KBM-7 (cell line): ENCODE measurements at regions not wholly inside any gene's neighbourhood (a gene's known extent, or its start where the extent isn't known, plus 50 kb on each side); places are given as distances from the start of the nearest gene placed in this dataset.

ENCODE experiments used
- DNase-seq: peaks from one replicate; pipeline ENCODE4 v3.0.0-alpha.2; 2015
- in situ Hi-C: fragments of 300-500 bp; cut with MboI; formaldehyde crosslinking; loops from 2 replicates; pipeline ENCODE4 v1.14.3; 2020; ENCODE audit warnings: low sequenced_read_pairs, low pct_unique_long_range_greater_than_20kb, mixed read lengths

GRCh38 chr16:49216593-49216992 lies 65.0 kb downstream of the CBLN1 start:
- DNase-seq: no peak

DNA sequence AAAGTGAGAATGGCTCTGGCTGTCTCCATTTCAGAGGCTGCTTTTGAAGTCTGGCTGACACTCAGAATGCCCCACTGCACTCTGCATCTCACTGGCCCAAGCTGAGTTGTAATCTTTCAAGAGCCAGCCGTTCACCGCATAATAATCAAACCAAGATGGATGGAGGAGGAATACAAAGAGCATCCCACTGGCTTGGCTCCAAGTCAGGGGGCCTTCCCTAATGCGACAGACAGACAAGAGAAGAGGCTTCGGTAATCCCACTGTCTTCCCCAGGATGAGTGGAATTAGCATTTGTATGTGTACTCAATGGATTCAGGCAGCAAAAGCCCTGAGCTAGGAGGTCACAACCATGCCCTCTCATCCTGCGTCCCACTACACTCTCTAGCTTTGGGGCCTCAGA lies 68.0 kb downstream of the CBLN1 start:
- no peak for DNase-seq
- in situ Hi-C loops: no loop called here

More at GRCh38 chr16:49216593-49216992, 65.0 kb downstream of the CBLN1 start:
- in situ Hi-C loops: no loop called here

DNA sequence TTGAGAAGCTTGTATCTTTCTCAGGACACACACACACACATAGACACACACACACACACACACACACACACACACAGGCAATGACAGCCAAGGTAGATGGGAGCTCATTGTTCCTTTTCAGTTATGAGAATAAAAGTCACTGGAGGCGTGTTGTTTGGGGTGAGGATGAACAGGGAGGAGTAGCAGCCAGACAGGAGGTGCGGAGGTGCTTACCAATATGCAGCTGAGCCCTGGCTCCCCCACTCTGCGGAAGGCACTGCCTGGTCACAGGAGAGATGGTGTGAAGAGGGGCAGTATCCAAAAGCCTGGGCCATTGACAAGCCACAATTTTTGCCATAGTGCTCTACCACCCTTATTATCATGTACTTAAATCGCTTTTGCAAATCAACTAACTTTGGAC lies 77.4 kb downstream of the CBLN1 start:
- no peak for DNase-seq
- in situ Hi-C loops: no loop called here

GRCh38 chr16:49203361-49203760 lies 78.3 kb downstream of the CBLN1 start:
- in situ Hi-C loops: no loop called here
- DNase-seq: no peak

DNA sequence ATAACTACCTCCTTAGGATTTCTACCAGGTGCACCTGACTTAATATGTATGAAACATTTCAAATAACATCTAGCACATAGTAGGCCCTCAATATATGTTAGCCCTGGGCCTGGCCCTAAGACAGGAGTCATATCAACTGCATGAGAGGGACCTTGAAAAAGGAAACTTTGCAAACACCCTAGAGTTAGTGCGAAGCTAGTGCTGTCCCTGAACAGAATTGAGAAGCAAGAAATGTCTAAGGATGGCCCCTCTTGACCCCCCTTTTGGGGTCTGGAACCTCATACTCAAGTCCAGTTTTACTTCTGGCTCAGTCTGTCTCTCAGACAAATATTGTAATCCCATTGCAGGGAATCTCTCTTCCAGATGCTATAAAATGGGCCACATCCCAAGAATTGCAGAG lies 80.5 kb downstream of the CBLN1 start:
- in situ Hi-C loops: no loop called here
- no peak for DNase-seq

DNA sequence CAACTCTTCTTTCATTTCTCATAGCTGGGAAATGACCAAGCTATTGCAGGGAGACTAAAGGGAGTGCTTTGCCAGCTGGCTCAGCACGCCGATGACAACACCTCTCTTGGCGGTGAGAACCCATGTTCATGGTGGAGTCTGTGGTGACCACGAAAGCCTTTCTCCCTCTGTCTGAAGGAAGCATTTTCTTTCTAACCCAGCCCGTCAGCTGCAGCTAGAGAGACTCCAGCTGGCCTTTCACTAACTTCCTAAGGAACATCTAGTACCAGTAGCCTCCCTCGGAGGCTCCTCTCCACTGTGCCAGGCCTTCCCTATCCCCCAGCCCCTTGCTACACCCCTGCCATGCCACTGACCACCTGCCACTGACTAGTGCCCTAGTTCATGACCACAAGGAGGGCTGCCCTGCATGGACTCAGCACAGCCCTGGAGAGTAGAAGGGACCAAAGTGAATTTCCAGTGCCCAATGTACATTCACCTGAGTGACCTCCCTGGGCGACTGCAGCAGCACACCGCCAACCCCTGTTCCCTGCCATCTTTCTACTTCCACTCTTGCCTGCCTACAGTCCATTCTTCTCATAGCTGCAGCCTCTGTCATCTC lies 81.3 kb downstream of the CBLN1 start:
- in situ Hi-C loops: no loop called here
- no peak for DNase-seq

- in situ Hi-C loops: no loop called here
- no peak for DNase-seq
Observed at GRCh38 chr16:49195237-49195548, 86.4 kb downstream of the CBLN1 start.

GRCh38 chr16:49194537-49195236 lies 87.0 kb downstream of the CBLN1 start:
- DNase-seq: no peak
- in situ Hi-C loops: no loop called here

GRCh38 chr16:49193596-49193995 lies 88.0 kb downstream of the CBLN1 start:
- in situ Hi-C loops: no loop called here
- DNase-seq: no peak

GRCh38 chr16:49189286-49189685 lies 92.4 kb downstream of the CBLN1 start:
- in situ Hi-C loops: no loop called here
- no peak for DNase-seq

DNA sequence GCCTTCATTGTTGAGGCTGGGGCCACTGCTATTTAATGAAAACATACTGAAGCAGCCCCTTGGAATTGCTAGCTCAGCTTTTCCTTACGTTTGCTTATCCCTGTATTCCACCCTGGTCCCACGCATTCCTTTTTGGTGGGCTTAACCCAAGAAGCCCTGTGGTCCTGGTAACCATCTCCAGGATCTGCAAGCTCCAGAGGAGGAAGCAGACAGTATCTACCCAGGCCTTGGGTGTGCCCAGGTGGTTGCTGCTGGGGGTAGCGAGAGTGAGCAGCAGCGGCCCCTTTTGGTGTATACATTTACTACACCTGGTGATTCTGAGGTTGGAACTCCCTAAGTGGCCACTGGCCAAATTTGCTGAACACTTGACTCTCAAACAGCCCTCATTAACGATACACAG lies 97.7 kb downstream of the CBLN1 start:
- peak; percentile 28 for DNase-seq
- in situ Hi-C loops: no loop called here

GRCh38 chr16:49181791-49182518 lies 99.7 kb downstream of the CBLN1 start:
- no peak for DNase-seq
- in situ Hi-C loops: no loop called here

DNA sequence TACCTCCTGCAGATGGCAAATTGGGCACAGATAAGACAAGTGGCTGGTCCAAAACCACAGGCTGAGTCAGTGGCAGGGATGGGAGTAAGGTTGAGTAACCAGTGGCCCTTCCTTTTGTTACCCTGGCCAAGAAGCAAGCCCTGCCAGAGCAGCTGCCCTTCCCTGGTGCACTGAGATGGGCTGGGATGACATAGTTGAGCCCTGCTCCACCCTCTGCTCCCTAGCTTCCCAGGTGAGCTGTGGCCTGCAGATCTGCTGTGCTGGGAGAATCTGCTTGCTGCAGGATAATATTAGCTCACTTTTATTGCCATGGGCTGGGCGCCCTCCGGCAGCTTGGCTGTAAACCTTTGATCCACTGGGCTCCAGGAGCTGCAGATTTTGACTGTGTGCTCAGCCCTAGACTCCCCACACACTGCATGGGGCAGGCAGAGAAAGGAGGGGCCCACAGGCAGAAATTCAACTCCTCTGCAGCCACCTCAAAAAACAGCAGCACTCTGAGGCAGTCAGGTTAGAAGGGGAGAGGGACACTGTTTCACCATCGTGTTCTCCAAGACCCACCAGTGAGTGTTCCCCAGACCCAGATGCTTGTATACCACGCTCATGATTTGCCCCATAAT lies 101.8 kb downstream of the CBLN1 start:
- no peak for DNase-seq
- in situ Hi-C loops: no loop called here

GRCh38 chr16:49168126-49168525 lies 113.5 kb downstream of the CBLN1 start:
- in situ Hi-C loops: no loop called here
- no peak for DNase-seq

DNA sequence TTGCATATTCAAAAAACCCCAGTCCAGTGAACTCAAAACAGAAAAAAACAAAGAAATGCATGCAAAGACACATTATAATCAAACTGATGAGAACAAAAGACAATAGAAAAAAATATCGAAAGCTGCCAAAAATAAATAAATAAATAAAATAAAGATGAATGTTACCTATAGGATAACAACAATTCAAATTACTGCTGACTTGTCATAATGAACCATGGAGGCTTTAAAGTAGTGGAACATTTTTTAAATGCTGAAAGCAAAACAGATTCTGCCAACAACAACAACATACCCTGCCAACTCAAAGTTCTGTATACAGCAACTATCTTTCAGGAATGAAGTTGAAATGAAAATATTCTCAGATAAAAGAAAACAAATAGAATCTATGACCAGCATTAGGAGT lies 116.6 kb downstream of the CBLN1 start:
- in situ Hi-C loops: no loop called here
- no peak for DNase-seq

DNA sequence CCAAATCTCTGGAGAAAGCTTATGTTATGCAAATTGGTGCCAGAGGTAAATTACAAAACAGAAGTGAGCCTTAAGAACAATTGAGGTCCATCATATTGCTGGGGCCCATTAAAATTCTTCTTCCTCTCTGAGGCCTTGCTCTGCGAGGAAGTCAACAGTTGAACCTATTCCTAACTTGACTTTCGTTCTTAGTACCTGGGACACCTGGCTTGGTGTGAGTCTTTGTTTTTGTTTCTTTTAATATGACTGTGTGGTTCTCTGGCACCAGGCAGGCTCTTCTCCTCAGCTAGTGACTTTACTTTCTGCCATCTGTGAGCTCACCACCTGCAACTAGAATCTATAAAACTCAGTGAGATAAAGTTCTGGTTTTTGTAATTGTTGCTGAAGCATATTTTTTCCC lies 120.4 kb downstream of the CBLN1 start:
- in situ Hi-C loops: no loop called here
- no peak for DNase-seq

GRCh38 chr16:49158029-49158642 lies 123.5 kb downstream of the CBLN1 start:
- in situ Hi-C loops: no loop called here
- peak; percentile 50 for DNase-seq

- no peak for DNase-seq
- in situ Hi-C loops: no loop called here
Observed at GRCh38 chr16:49150341-49150740, 131.3 kb downstream of the CBLN1 start.

- no peak for DNase-seq
- in situ Hi-C loops: no loop called here
Observed at GRCh38 chr16:49148410-49148809, 133.2 kb downstream of the CBLN1 start.

DNA sequence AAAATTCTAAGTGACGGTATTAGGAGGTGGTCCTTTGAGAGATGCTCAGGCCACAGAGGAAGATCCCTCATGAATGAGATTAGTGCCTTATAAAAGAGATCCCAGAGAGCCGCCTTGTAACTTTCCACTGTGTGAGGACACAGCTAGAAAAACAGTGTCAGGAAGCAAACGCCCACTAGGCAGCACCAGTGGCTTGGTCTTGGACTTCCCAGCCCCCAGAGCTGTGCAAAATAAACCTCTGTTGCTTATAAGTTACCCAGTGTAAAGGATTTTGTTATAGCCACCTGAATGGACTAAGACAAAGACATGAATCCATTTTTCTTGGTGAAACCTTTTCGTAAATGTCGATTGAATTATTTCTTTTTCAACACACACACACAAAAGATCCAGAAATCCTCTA lies 141.0 kb downstream of the CBLN1 start:
- no peak for DNase-seq
- in situ Hi-C loops: no loop called here
